SK-N-SH (cell line): ENCODE measurements at regions not wholly inside any gene's neighbourhood (a gene's known extent, or its start where the extent isn't known, plus 50 kb on each side); places are given as distances from the start of the nearest gene placed in this dataset.

Source experiments
- CTCF ChIA-PET: fragments of 300-600, 350-600 bp; formaldehyde crosslinking; extraction: SDS; loops from one replicate; lab custom pipeline; 2021; lab: Yijun Ruan, JAX
- POLR2A ChIA-PET: fragments of 350-600 bp; sonication (Branson Sonifier 250); formaldehyde crosslinking; extraction: SDS; loops from one replicate; lab custom pipeline; 2020; ENCODE audit warnings: antibody characterized with exemption, inconsistent platforms; lab: Yijun Ruan, JAX
- DNase-seq: peaks from one replicate; pipeline ENCODE4 v3.0.0; 2012
- H2AFZ ChIP-seq: fragments of 200-600 bp; sonication (generic); 2 replicates; pipeline ENCODE4 v1.8.1; 2016; ENCODE audit warnings: antibody characterized with exemption, mild to moderate bottlenecking, low read depth
- H3F3A ChIP-seq: fragments of 200-600 bp; sonication (generic); replicated peaks from 2 replicates; pipeline ENCODE3; 2016; ENCODE audit warnings: antibody characterized with exemption, mild to moderate bottlenecking; ENCODE audit not compliant: insufficient read depth
- H3K27ac ChIP-seq, 2 experiments: fragments of 200-500 bp in 1 of 2; fragments of 200-600 bp in 1 of 2; sonication (Bioruptor generic) in 1 of 2; sonication (generic), shearing (Covaris generic) in 1 of 2; 2 replicates each; pipeline versions ENCODE4 v1.5.1 to v1.6.1; 2014 to 2016; ENCODE audit warnings: low read depth in 2 of 2, inconsistent platforms in 1 of 2, low read length in 1 of 2, mild to moderate bottlenecking in 1 of 2, mixed read lengths in 1 of 2
- H3K27me3 ChIP-seq: fragments of 200-600 bp; sonication (generic), shearing (Covaris generic); 2 replicates; pipeline ENCODE4 v1.6.1; 2016; ENCODE audit warnings: mixed run types; ENCODE audit not compliant: insufficient read depth
- H3K36me3 ChIP-seq, 2 experiments: fragments of 200-500 bp in 1 of 2; fragments of 200-600 bp in 1 of 2; sonication (Bioruptor generic) in 1 of 2; sonication (generic) in 1 of 2; replicated peaks in 1 of 2; 2 replicates each; pipeline versions ENCODE3 to v1.5.1; 2014 to 2016; ENCODE audit warnings: low read length in 1 of 2, mild to moderate bottlenecking in 1 of 2; ENCODE audit not compliant: insufficient read depth in 2 of 2, control insufficient read depth in 1 of 2
- H3K4me1 ChIP-seq, 2 experiments: fragments of 200-500 bp in 1 of 2; fragments of 200-600 bp in 1 of 2; sonication (Bioruptor generic) in 1 of 2; sonication (generic), shearing (Covaris generic) in 1 of 2; 2 replicates each; pipeline versions ENCODE4 v1.5.1 to v1.6.1; 2014 to 2016; ENCODE audit warnings: low read depth in 1 of 2, low read length in 1 of 2, mixed run types in 1 of 2; ENCODE audit not compliant: insufficient read depth in 2 of 2, control insufficient read depth in 1 of 2
- H3K4me2 ChIP-seq: fragments of 200-600 bp; sonication (generic), shearing (Covaris generic); 2 replicates; pipeline ENCODE4 v1.6.1; 2017; ENCODE audit warnings: mixed run types
- H3K4me3 ChIP-seq, 2 experiments: fragments of 200-500 bp in 1 of 2; fragments of 200-600 bp in 1 of 2; sonication (Bioruptor generic) in 1 of 2; sonication (generic), shearing (Covaris generic) in 1 of 2; 2 replicates each; pipeline versions ENCODE4 v1.5.1 to v1.8.1; 2014 to 2016; ENCODE audit warnings: low read depth in 2 of 2, inconsistent platforms in 1 of 2, low read length in 1 of 2, mild to moderate bottlenecking in 1 of 2, mixed read lengths in 1 of 2, moderate library complexity in 1 of 2
- H3K79me2 ChIP-seq: fragments of 200-600 bp; sonication (generic); 2 replicates; pipeline ENCODE4 v1.8.1; 2017; ENCODE audit warnings: mild to moderate bottlenecking; ENCODE audit not compliant: insufficient read depth
- H3K9ac ChIP-seq: fragments of 200-600 bp; sonication (generic); 2 replicates; pipeline ENCODE4 v1.6.1; 2017; ENCODE audit warnings: mixed run types
- H3K9me2 ChIP-seq: fragments of 200-600 bp; sonication (generic); 2 replicates; pipeline ENCODE4 v1.6.1; 2017; ENCODE audit warnings: mixed run types
- H3K9me3 ChIP-seq: fragments of 200-600 bp; sonication (generic); 2 replicates; pipeline ENCODE4 v1.6.1; 2017; ENCODE audit warnings: mixed run types, mild to moderate bottlenecking, moderate library complexity
- H4K20me1 ChIP-seq: fragments of 200-600 bp; sonication (generic); 2 replicates; pipeline ENCODE4 v1.6.1; 2017; ENCODE audit warnings: mild to moderate bottlenecking, mixed run types; ENCODE audit not compliant: insufficient read depth
- CHD2 ChIP-seq: fragments of 150-350 bp; IDR thresholded peaks from 2 replicates; pipeline ENCODE4 v1.6.1; 2018; ENCODE audit warnings: low read length; ENCODE audit not compliant: partially characterized antibody
- ELF1 ChIP-seq: IDR thresholded peaks from 2 replicates; pipeline ENCODE4 v1.4.0; 2012
- EP300 ChIP-seq, 2 experiments: IDR thresholded peaks; 2 replicates each; pipeline versions ENCODE4 v1.4.0 to v1.6.1; 2012; ENCODE audit warnings: borderline replicate concordance in 1 of 2, low read depth in 1 of 2, low read length in 1 of 2
- EZH2phosphoT487 ChIP-seq: fragments of 200-600 bp; sonication (generic); IDR thresholded peaks from 2 replicates; pipeline ENCODE4 v1.6.1; 2017; ENCODE audit warnings: low read depth, mixed run types, mild to moderate bottlenecking, antibody characterized with exemption, moderate library complexity, borderline replicate concordance
- FOXJ3 ChIP-seq: sonication (generic); formaldehyde crosslinking; IDR thresholded peaks from 2 replicates; pipeline ENCODE4 v1.5.1; 2020; ENCODE audit warnings: mild to moderate bottlenecking, missing genetic modification reagents
- IRF3 ChIP-seq: fragments of 150-350 bp; IDR thresholded peaks from 2 replicates; pipeline ENCODE4 v1.6.1; 2016; ENCODE audit warnings: mild to moderate bottlenecking, low read depth, low read length
- MEF2A ChIP-seq: IDR thresholded peaks from 2 replicates; pipeline ENCODE4 v1.4.0; 2012; ENCODE audit warnings: low read depth, borderline replicate concordance
- NFIC ChIP-seq: IDR thresholded peaks from 2 replicates; pipeline ENCODE4 v1.4.0; 2012; ENCODE audit warnings: borderline replicate concordance
- NRF1 ChIP-seq: IDR thresholded peaks from 2 replicates; pipeline ENCODE4 v1.6.1; 2012; ENCODE audit warnings: low read depth, mild to moderate bottlenecking, low read length
- POLR2AphosphoS5 ChIP-seq: IDR thresholded peaks from 2 replicates; pipeline ENCODE4 v1.6.1; 2012; ENCODE audit warnings: low read depth, low read length
- RAD21 ChIP-seq: IDR thresholded peaks from 2 replicates; pipeline ENCODE4 v1.6.1; 2012; ENCODE audit warnings: mild to moderate bottlenecking, low read length
- RCOR1 ChIP-seq: fragments of 150-350 bp; IDR thresholded peaks from 2 replicates; pipeline ENCODE4 v1.6.1; 2017; ENCODE audit warnings: antibody characterized with exemption, low read length
- RFX5 ChIP-seq: IDR thresholded peaks from 2 replicates; pipeline ENCODE4 v1.6.1; 2012; ENCODE audit warnings: mild to moderate bottlenecking, improper control_type of control experiment, low read length
- RXRA ChIP-seq: IDR thresholded peaks from 2 replicates; pipeline ENCODE4 v1.4.0; 2012; ENCODE audit warnings: low read depth, mild to moderate bottlenecking, borderline replicate concordance
- SIN3A ChIP-seq: IDR thresholded peaks from 2 replicates; pipeline ENCODE4 v1.6.1; 2012; ENCODE audit warnings: low read depth, mild to moderate bottlenecking, low read length, moderate library complexity, borderline replicate concordance
- SMC3 ChIP-seq: IDR thresholded peaks from 2 replicates; pipeline ENCODE4 v1.6.1; 2012; ENCODE audit warnings: low read depth, low read length, improper control_type of control experiment
- TAF1 ChIP-seq: IDR thresholded peaks from 2 replicates; pipeline ENCODE4 v1.6.1; 2012; ENCODE audit warnings: low read depth, mild to moderate bottlenecking, low read length, moderate library complexity, borderline replicate concordance
- TCF12 ChIP-seq: IDR thresholded peaks from 2 replicates; pipeline ENCODE4 v1.4.0; 2012
- TEAD4 ChIP-seq: IDR thresholded peaks from 2 replicates; pipeline ENCODE4 v1.4.0; 2012; ENCODE audit warnings: mild to moderate bottlenecking, borderline replicate concordance; ENCODE audit not compliant: insufficient read depth
- USF1 ChIP-seq: IDR thresholded peaks from 2 replicates; pipeline ENCODE4 v1.4.0; 2012; ENCODE audit warnings: low read depth, borderline replicate concordance
- USF2 ChIP-seq: fragments of 150-350 bp; IDR thresholded peaks from 2 replicates; pipeline ENCODE4 v1.6.1; 2017; ENCODE audit warnings: antibody characterized with exemption, low read length, low read depth, borderline replicate concordance
- YY1 ChIP-seq: IDR thresholded peaks from 2 replicates; pipeline ENCODE4 v1.4.0; 2012; ENCODE audit warnings: low read depth, mild to moderate bottlenecking
- ZBTB33 ChIP-seq: IDR thresholded peaks from 2 replicates; pipeline ENCODE4 v1.4.0; 2012; ENCODE audit warnings: low read depth, borderline replicate concordance
- WGBS: methylation state at CpG from one replicate; pipeline ENCODE4 v1.1.6; 2017; ENCODE audit warnings: low lambda C conversion rate; 5-methylcytosine and 5-hydroxymethylcytosine counted together

GRCh38 chr2:15794608-15795134, 145.7 kb upstream of the MYCN start:
- Histone ChIP-seq H3K4me2 (no peak overlapping the region), H3K36me3 (no peaks in the 10 kb centered on the region), H3K79me2 (no peaks in the 10 kb centered on the region), H3K4me1 (peaks cover 0 to 52% of the 10 kb centered on the region in 2 experiments; a peak in 2 of 4 replicates), H3K4me3 (peak overlapping the region in 1 of 2 experiments; percentile 12; a peak in 1 of 4 replicates), H3K27ac (peak overlapping the region in 1 of 2 experiments; percentile 89; a peak in 2 of 4 replicates), H3K9me3 (no peaks in the 10 kb centered on the region), H3K9me2 (no peaks in the 10 kb centered on the region), H3K27me3 (no peaks in the 10 kb centered on the region), H3K9ac (no peak overlapping the region), H4K20me1 (no peaks in the 10 kb centered on the region), H3F3A (no peaks in the 10 kb centered on the region), H2AFZ (no peak overlapping the region)
- no peak for DNase-seq
- ChIA-PET POLR2A (interaction anchor here (1.4 kb wide), 1 partner anchor 11 kb away, joined by 5 read pairs; no protein-coding TSS in a partner anchor), CTCF (interaction anchor here (0.9 to 6.1 kb wide), 6 partner anchors 11 to 693 kb away, joined by 3 to 39 read pairs (median 4); partner anchors contain the start of gene MYCN)
- no peak for TF ChIP-seq TCF12
- TF ChIP-seq ZBTB33: no peak
- no peak for TF ChIP-seq NRF1
- TF ChIP-seq IRF3: no peak
- TF ChIP-seq MEF2A: no peak
- no peak for TF ChIP-seq EZH2phosphoT487
- no peak for TF ChIP-seq TAF1
- TF ChIP-seq RAD21: no peak
- TF ChIP-seq EP300 (IDR thresholded peaks at IDR 0.05; ENCODE audit: borderline replicate concordance in 1 of 2, low read depth in 1 of 2, low read length in 1 of 2): no peak
- TF ChIP-seq RFX5: no peak
- WGBS: 57% methylated on average over 5 of the region's 5 CpGs

GRCh38 chr2:15795426-15795825, 144.9 kb upstream of the MYCN start:
- Histone ChIP-seq H3K36me3 (no peaks in the 10 kb centered on the region), H3K9ac (no peak overlapping the region), H3K9me2 (no peaks in the 10 kb centered on the region), H3K27me3 (no peaks in the 10 kb centered on the region), H3K9me3 (no peaks in the 10 kb centered on the region), H3K4me3 (no peak overlapping the region), H3K27ac (peak overlapping the region in 1 of 2 experiments; percentile 89; a peak in 2 of 4 replicates), H3K4me1 (peaks cover 0 to 56% of the 10 kb centered on the region in 2 experiments; a peak in 2 of 4 replicates), H3K4me2 (no peak overlapping the region), H2AFZ (no peak overlapping the region), H3F3A (no peaks in the 10 kb centered on the region), H4K20me1 (no peaks in the 10 kb centered on the region), H3K79me2 (no peaks in the 10 kb centered on the region)
- WGBS: 47% methylated on average over 10 of the region's 10 CpGs
- POLR2A ChIA-PET: interaction anchor here (0.6 to 1.4 kb wide), 2 partner anchors 11 to 30 kb away, joined by 3 to 5 read pairs; no protein-coding TSS in a partner anchor
- DNase-seq: peak; percentile 81
- TF ChIP-seq CHD2: no peak
- TF ChIP-seq TAF1: no peak
- TF ChIP-seq EZH2phosphoT487: no peak
- TF ChIP-seq TEAD4: no peak
- no peak for TF ChIP-seq USF1
- peak in 1 of 2 experiments; percentile 62; a peak in 2 of 4 replicates for TF ChIP-seq EP300 (IDR thresholded peaks at IDR 0.05; ENCODE audit: borderline replicate concordance in 1 of 2, low read depth in 1 of 2, low read length in 1 of 2)
- TF ChIP-seq USF2: no peak
- TF ChIP-seq YY1: no peak
- no peak for TF ChIP-seq POLR2AphosphoS5
- TF ChIP-seq FOXJ3 (CRISPR knock-in tag): no peak
- no peak for TF ChIP-seq SMC3
- no peak for TF ChIP-seq RXRA
- TF ChIP-seq SIN3A: no peak
- TF ChIP-seq NFIC: no peak
- no peak for TF ChIP-seq RAD21
- peak; percentile 56 for TF ChIP-seq RCOR1
- TF ChIP-seq ELF1: no peak
- CTCF ChIA-PET: interaction anchor here (0.6 to 6.1 kb wide), 6 partner anchors 10 to 656 kb away, joined by 3 to 39 read pairs (median 4); partner anchors contain the start of gene MYCN
